ENCODE measurements at regions not wholly inside any gene's neighbourhood (a gene's known extent, or its start where the extent isn't known, plus 50 kb on each side); places are given as distances from the start of the nearest gene placed in this dataset.

DNA sequence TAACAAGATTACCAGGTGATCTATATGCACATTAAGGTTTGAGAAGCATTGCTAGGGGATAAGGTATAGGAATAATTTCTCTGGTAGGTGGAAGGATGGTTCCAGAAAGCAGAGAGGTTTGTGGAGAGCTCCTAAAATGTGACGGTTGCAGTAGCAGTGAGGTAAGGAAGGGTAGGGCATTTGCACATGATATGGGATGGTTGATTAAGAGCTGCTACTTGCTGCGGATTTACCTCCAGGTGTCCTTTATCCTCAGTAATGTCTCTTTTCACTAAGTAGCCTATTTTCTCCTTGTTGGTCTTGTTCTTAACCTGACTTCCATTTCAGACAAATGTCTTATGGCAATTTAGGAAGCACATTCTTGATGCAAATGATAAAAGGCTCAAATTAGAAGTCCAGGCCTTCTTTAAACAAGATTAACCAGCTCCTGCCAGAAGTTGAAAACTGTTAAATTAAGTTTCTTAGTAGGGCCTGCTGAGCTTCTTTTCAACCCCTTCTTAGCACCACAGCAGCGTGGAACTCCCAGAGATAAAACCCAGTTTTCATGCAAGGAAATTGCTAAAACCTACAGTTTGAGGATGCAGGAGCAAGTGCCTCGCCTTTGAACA is 231.1 kb upstream of the GADL1 start:
- intact Hi-C loops (cut with DNase I): loop anchor here (5.0 kb wide), 1 partner anchor 343 kb away; no protein-coding TSS in a partner anchor
- no peaks in the 10 kb centered on the region for H3K36me3 ChIP-seq
- H3K4me1 ChIP-seq: no peaks in the 10 kb centered on the region
- no peak overlapping the region for H3K27ac ChIP-seq
- no peaks in the 10 kb centered on the region for H3K27me3 ChIP-seq
- no peak overlapping the region for H3K9ac ChIP-seq (ENCODE audit: low read depth in 2 of 2, low read length in 2 of 2)
- no peak overlapping the region for H3K4me3 ChIP-seq
- TF ChIP-seq, protein P1, sequence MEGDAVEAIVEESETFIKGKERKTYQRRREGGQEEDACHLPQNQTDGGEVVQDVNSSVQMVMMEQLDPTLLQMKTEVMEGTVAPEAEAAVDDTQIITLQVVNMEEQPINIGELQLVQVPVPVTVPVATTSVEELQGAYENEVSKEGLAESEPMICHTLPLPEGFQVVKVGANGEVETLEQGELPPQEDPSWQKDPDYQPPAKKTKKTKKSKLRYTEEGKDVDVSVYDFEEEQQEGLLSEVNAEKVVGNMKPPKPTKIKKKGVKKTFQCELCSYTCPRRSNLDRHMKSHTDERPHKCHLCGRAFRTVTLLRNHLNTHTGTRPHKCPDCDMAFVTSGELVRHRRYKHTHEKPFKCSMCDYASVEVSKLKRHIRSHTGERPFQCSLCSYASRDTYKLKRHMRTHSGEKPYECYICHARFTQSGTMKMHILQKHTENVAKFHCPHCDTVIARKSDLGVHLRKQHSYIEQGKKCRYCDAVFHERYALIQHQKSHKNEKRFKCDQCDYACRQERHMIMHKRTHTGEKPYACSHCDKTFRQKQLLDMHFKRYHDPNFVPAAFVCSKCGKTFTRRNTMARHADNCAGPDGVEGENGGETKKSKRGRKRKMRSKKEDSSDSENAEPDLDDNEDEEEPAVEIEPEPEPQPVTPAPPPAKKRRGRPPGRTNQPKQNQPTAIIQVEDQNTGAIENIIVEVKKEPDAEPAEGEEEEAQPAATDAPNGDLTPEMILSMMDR (IDR thresholded peaks at IDR 0.05): no peak
- DNase-seq: no peak
- no peaks in the 10 kb centered on the region for H3K9me3 ChIP-seq

DNA sequence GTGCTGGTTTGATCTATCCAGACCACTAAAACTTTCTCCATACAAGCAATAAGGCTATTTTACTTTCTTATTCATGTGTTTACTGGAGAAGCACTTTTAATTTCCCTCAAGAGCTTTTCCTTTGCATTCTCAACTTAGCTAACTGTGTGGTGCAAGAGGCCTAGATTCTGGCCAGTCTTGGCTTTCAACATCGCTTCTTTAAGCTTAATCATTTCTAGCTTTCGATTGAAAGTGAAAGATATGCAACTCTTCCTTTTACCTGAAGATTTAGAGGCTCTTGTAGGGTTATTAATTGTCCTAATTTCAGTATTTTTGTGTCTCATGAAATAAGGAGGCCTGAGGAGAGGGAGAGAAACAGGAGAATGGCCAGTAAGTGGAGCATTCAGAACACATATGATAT is 234.8 kb upstream of the GADL1 start:
- no peak overlapping the region for H3K9ac ChIP-seq (ENCODE audit: low read depth in 2 of 2, low read length in 2 of 2)

DNA sequence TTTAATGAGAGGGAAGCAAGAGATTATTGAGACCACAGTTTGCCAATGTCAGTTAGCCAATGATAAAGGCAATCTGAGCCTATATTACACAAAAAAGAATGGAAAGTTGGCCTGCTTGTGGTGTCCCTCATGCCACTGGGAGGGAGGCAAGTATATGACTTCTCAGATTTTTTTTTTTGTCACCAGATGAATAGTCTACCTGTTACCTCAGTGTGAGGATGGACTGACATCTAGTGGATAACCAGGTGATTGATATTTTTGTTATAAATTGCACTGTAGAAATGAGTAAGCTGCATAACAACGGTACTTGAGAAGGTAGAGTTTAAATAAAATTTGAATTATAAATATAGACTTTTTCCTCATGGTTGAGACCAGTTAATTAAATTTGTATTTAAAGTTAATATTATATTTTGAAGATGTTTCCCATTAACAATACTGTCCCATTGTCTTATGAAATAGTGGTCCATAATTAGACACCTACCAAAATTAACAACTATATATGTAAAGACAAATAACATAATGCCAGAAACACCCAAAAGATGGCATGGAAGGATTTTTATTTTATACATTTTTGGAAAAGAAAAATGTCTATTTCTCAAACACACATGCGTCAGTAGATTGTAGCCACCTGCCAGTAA is 237.8 kb upstream of the GADL1 start:
- no peak for DNase-seq

More for the DNA sequence above, 234.8 kb upstream of the GADL1 start:
- Histone ChIP-seq H3K4me1 (no peaks in the 10 kb centered on the region), H3K4me3 (no peak overlapping the region), H3K27me3 (no peaks in the 10 kb centered on the region), H3K27ac (no peak overlapping the region), H3K36me3 (no peaks in the 10 kb centered on the region), H3K9me3 (no peaks in the 10 kb centered on the region)
- TF ChIP-seq, protein P1 (IDR thresholded peaks at IDR 0.05): no peak
- DNase-seq: no peak
- intact Hi-C loops (cut with DNase I): loop anchor here (5.0 kb wide), 1 partner anchor 347 kb away; no protein-coding TSS in a partner anchor

DNA sequence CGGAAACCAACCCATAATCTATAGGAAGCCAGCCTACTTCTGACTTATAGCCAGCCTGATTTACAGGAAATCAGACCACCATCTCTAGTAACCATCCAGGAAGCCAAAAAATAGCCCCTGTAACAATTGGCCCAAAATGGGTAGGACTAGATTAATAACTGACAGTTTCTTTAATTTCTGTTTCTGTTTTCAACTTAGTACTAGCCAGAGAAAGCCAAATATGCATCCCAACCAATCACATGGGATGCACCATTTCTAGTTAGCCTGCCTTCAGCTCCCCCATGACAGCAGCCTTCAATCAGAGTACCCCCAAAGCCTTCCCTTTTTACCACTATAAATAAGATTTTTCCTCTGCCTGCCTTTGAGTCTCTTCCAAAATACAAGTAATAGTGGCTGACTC is 239.1 kb upstream of the GADL1 start:
- H3K9me3 ChIP-seq: no peaks in the 10 kb centered on the region
- H3K27ac ChIP-seq: no peak overlapping the region
- H3K36me3 ChIP-seq: no peaks in the 10 kb centered on the region
- no peak for DNase-seq
- no peak overlapping the region for H3K9ac ChIP-seq (ENCODE audit: low read depth in 2 of 2, low read length in 2 of 2)
- H3K27me3 ChIP-seq: no peaks in the 10 kb centered on the region
- TF ChIP-seq, protein P1 (IDR thresholded peaks at IDR 0.05): no peak
- no peaks in the 10 kb centered on the region for H3K4me1 ChIP-seq
- no peak overlapping the region for H3K4me3 ChIP-seq
- intact Hi-C loops (cut with DNase I): no loop called here

More for the DNA sequence above, 237.8 kb upstream of the GADL1 start:
- Histone ChIP-seq H3K36me3 (no peaks in the 10 kb centered on the region), H3K4me1 (no peaks in the 10 kb centered on the region), H3K9me3 (no peaks in the 10 kb centered on the region), H3K27me3 (no peaks in the 10 kb centered on the region), H3K4me3 (no peak overlapping the region), H3K9ac (ENCODE audit: low read depth in 2 of 2, low read length in 2 of 2) (no peak overlapping the region), H3K27ac (no peak overlapping the region)
- intact Hi-C loops (cut with DNase I): no loop called here
- TF ChIP-seq, protein P1 (IDR thresholded peaks at IDR 0.05): peak; percentile 32

DNA sequence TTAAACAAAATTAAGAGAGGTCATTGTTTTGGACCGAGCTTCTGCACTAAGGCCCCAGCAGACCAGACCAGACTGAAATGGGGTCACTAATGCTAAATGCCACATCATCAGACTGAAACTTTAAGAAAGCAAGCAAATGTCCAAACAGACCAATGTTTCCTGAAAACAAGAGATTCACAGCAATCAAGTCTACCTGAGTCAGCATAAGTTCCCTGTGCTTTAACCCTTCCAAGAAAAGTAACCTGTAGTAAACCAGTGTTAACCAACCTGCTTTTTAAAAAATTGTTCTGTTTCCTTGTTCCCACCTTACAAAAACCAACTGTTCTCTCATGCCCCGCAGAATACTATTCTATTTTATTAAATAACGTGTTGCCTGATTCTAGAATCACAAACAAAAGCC is 241.1 kb upstream of the GADL1 start:
- Histone ChIP-seq H3K9ac (ENCODE audit: low read depth in 2 of 2, low read length in 2 of 2) (no peak overlapping the region), H3K27me3 (no peaks in the 10 kb centered on the region), H3K27ac (no peak overlapping the region), H3K4me1 (no peaks in the 10 kb centered on the region), H3K4me3 (no peak overlapping the region), H3K36me3 (no peaks in the 10 kb centered on the region), H3K9me3 (no peaks in the 10 kb centered on the region)
- DNase-seq: no peak
- TF ChIP-seq, protein P1 (IDR thresholded peaks at IDR 0.05): no peak
- intact Hi-C loops (cut with DNase I): no loop called here
